ENCODE measurements at regions not wholly inside any gene's neighbourhood (a gene's known extent, or its start where the extent isn't known, plus 50 kb on each side); places are given as distances from the start of the nearest gene placed in this dataset.

- TF ChIP-seq POLR2A (IDR thresholded peaks at IDR 0.05) (no peak), CTCF (IDR thresholded peaks at IDR 0.05) (no peak)
These were observed 527.6 kb upstream of the CA10 start for GRCh38 chr17:52686140-52686539.

Measured in vagina (tissue), 2 donors.